RWPE1 (cell line): ENCODE measurements at regions not wholly inside any gene's neighbourhood (a gene's known extent, or its start where the extent isn't known, plus 50 kb on each side); places are given as distances from the start of the nearest gene placed in this dataset.

Source experiments
- CTCF ChIA-PET: fragments of 350-600 bp; sonication (Branson Sonifier 250); formaldehyde crosslinking; extraction: SDS; loops from one replicate; lab custom pipeline; 2021; lab: Yijun Ruan, JAX
- POLR2A ChIA-PET: fragments of 400-600 bp; formaldehyde crosslinking; extraction: SDS; loops from one replicate; lab custom pipeline; 2020; ENCODE audit warnings: antibody characterized with exemption; ENCODE audit not compliant: low non-redundant PET; lab: Yijun Ruan, JAX
- DNase-seq: peaks from one replicate; pipeline ENCODE4 v3.0.0; 2012; ENCODE audit warnings: low spot score
- H3K27ac ChIP-seq: fragments of 450-650 bp; 2 replicates; pipeline ENCODE4 v1.5.1; 2017
- TF ChIP-seq, protein P1 (sequence below): fragments of 450-650 bp; conservative IDR thresholded peaks from 2 replicates; pipeline ENCODE4 v1.5.1; 2017; ENCODE audit warnings: low read depth, mild to moderate bottlenecking

- no peak for DNase-seq
- CTCF ChIA-PET, result interaction anchor here (0.5 to 0.6 kb wide), 3 partner anchors 242 to 690 kb away, joined by 3 read pairs; no protein-coding TSS in a partner anchor
- H3K27ac ChIP-seq, result no peak overlapping the region
- POLR2A ChIA-PET, result no interaction called here
- TF ChIP-seq, protein P1, sequence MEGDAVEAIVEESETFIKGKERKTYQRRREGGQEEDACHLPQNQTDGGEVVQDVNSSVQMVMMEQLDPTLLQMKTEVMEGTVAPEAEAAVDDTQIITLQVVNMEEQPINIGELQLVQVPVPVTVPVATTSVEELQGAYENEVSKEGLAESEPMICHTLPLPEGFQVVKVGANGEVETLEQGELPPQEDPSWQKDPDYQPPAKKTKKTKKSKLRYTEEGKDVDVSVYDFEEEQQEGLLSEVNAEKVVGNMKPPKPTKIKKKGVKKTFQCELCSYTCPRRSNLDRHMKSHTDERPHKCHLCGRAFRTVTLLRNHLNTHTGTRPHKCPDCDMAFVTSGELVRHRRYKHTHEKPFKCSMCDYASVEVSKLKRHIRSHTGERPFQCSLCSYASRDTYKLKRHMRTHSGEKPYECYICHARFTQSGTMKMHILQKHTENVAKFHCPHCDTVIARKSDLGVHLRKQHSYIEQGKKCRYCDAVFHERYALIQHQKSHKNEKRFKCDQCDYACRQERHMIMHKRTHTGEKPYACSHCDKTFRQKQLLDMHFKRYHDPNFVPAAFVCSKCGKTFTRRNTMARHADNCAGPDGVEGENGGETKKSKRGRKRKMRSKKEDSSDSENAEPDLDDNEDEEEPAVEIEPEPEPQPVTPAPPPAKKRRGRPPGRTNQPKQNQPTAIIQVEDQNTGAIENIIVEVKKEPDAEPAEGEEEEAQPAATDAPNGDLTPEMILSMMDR, result no peak
Measured at GRCh38 chr2:129297430-129297829, 682.0 kb upstream of the RAB6C start.

DNA sequence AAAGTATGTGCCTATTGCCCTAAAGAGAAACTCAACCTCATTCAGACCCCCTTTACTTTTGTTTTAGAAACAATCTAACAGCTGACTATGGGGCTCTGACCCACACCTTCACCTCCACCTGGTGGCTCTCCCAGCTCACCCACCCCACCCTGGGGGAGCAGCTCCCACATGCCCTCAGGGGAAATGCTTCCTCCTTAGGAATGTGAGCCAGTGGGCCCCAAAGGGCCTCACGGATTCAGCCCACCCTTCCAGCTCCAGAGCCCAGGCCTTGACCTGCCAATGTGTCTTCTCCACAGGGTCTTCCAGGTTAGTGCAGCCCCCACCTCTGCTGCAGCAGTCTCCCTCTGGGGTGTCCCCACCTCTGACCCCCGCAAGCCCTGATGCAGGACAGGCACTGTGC is 680.1 kb upstream of the RAB6C start:
- TF ChIP-seq, protein P1, result no peak
- CTCF ChIA-PET, result no interaction called here
- POLR2A ChIA-PET, result no interaction called here

GRCh38 chr2:129299756-129300155 is 679.7 kb upstream of the RAB6C start:
- no peak overlapping the region for H3K27ac ChIP-seq
- CTCF ChIA-PET, result no interaction called here
- TF ChIP-seq, protein P1, result no peak
- no peak for DNase-seq
- POLR2A ChIA-PET, result no interaction called here

More for the DNA sequence above, 680.1 kb upstream of the RAB6C start:
- H3K27ac ChIP-seq, result no peak overlapping the region
- DNase-seq, result no peak

- no peak for DNase-seq
- TF ChIP-seq, protein P1, result no peak
- ChIA-PET CTCF (no interaction called here), POLR2A (interaction anchor here (0.5 kb wide), 1 partner anchor 694 kb away, joined by 3 read pairs; no protein-coding TSS in a partner anchor)
- no peak overlapping the region for H3K27ac ChIP-seq
Measured at GRCh38 chr2:129300456-129300855, 679.0 kb upstream of the RAB6C start.

GRCh38 chr2:129301431-129301913 is 678.0 kb upstream of the RAB6C start:
- no peak for DNase-seq

DNA sequence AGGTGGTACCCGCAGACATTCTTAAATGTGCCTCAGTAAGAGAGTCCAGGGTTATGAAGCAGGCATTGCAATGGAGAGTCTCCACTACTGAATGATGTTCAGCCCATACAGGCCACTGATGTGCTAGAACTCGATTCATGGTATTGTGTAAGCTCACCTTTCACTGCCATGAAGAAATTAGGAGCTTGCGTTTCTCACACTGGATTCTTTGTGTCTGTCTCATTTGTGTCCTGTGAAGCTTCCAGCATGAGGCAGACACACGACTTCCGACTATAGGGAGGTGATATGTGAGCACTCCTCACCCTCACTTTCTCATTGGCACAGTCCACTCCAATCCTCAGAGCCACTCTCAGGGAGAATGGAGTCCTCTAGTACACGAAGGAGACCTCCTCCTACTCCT is 677.4 kb upstream of the RAB6C start:
- TF ChIP-seq, protein P1, result no peak
- H3K27ac ChIP-seq, result no peak overlapping the region
- POLR2A ChIA-PET, result no interaction called here
- DNase-seq, result no peak
- CTCF ChIA-PET, result no interaction called here

More at GRCh38 chr2:129301431-129301913, 678.0 kb upstream of the RAB6C start:
- ChIA-PET POLR2A (no interaction called here), CTCF (no interaction called here)
- TF ChIP-seq, protein P1, result no peak
- H3K27ac ChIP-seq, result no peak overlapping the region
